ENCODE measurements at regions not wholly inside any gene's neighbourhood (a gene's known extent, or its start where the extent isn't known, plus 50 kb on each side); places are given as distances from the start of the nearest gene placed in this dataset.
A peak's percentile ranks its signal among the peaks of the same experiment; 100 is the strongest.
"Not testable (repeated sequence)": the region's sequence is repeated elsewhere in the genome, so short reads cannot be mapped to it uniquely, and the experiment has no call there.

DNA sequence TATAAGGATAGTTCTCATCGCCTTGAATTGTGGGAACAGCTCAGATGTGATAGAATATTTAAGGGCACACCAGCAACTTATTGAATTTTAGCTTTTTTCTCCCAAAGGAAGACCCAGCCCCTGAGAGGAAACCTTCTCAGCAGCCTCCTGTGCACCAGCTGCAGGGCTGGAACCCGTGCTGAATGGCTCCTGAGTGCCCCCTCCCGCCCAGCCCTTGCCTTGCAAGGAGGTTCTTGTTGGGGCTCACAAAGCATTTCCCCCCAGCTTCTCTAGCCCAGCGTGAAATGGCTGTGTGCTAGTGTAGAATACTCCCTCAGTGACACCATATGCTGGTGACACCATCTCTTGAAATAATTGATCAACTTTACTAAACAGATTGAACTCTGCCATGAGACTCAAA is 1227.4 kb downstream of the TMEM121 start:
- H3K27ac Mint-ChIP-seq; ATAC-seq (ENCODE audit: low read depth); H3K27me3 Mint-ChIP-seq; CTCF ChIA-PET; H3K36me3 Mint-ChIP-seq (ENCODE audit: low read depth); H3K4me3 Mint-ChIP-seq; H3K4me1 Mint-ChIP-seq; intact Hi-C loops (cut with micrococcal nuclease); POLR2A ChIA-PET; DNase-seq; H3K9me3 Mint-ChIP-seq: not testable (repeated sequence)

DNA sequence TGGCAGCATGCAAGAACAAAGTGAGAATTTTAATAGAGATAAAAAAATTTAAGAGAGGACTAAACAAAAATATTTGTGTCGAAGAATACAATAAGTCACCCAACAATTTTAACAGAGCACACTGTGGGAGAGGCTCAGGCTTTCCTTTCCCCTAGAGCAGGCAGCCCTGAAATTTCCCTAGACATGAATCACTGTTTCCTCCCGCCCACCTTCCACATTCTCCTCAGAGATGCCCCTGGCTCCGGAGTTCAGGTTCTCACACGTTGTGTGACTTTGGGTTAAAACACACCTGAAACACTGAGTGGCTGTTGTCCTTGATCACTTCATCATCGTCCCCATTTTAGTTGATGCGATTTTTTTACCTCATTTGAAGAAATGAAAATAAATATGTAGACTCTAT is 1231.1 kb downstream of the TMEM121 start:
- intact Hi-C loops (cut with micrococcal nuclease); ATAC-seq (ENCODE audit: low read depth); H3K9me3 Mint-ChIP-seq; H3K4me1 Mint-ChIP-seq; DNase-seq; CTCF ChIA-PET; H3K27ac Mint-ChIP-seq; H3K36me3 Mint-ChIP-seq (ENCODE audit: low read depth); H3K27me3 Mint-ChIP-seq; POLR2A ChIA-PET; H3K4me3 Mint-ChIP-seq: not testable (repeated sequence)

- POLR2A ChIA-PET; H3K9me3 Mint-ChIP-seq; DNase-seq; H3K36me3 Mint-ChIP-seq (ENCODE audit: low read depth); intact Hi-C loops (cut with micrococcal nuclease); H3K27me3 Mint-ChIP-seq; H3K4me3 Mint-ChIP-seq; CTCF ChIA-PET; H3K27ac Mint-ChIP-seq: not testable (repeated sequence)
- H3K4me1 Mint-ChIP-seq = peaks cover 21% of the 10 kb centered on the region
- peak; percentile 83 for ATAC-seq (ENCODE audit: low read depth)
Measured at GRCh38 chr14:106761886-106762816, 1235.8 kb downstream of the TMEM121 start.

DNA sequence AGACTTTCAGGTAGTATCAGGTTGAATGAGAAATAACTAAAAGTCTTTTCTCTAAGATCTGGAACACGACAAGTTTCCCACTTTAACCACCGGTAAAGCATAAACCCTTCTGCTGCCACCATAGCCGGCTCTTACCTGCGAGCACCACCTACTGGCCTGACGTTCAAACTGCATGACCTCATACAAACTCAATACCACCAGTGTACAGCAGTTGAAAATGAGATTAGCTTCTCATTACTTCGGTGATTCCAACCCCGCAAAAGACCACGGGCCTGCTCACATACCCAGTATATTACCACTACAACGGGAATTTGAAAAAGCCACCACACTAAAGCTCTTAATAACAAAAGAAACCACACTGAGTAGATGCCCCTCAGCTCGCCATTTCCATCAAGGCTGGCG is 1238.6 kb downstream of the TMEM121 start:
- H3K27me3 Mint-ChIP-seq; H3K9me3 Mint-ChIP-seq; intact Hi-C loops (cut with micrococcal nuclease); POLR2A ChIA-PET; H3K27ac Mint-ChIP-seq; H3K36me3 Mint-ChIP-seq (ENCODE audit: low read depth); DNase-seq; H3K4me3 Mint-ChIP-seq: not testable (repeated sequence)
- CTCF ChIA-PET = interaction anchor here (1.5 to 1.6 kb wide), 2 partner anchors 53 to 102 kb away, joined by 3 to 6 read pairs; no protein-coding TSS in a partner anchor
- H3K4me1 Mint-ChIP-seq = peaks cover 32% of the 10 kb centered on the region
- peak; percentile 56 for ATAC-seq (ENCODE audit: low read depth)

DNA sequence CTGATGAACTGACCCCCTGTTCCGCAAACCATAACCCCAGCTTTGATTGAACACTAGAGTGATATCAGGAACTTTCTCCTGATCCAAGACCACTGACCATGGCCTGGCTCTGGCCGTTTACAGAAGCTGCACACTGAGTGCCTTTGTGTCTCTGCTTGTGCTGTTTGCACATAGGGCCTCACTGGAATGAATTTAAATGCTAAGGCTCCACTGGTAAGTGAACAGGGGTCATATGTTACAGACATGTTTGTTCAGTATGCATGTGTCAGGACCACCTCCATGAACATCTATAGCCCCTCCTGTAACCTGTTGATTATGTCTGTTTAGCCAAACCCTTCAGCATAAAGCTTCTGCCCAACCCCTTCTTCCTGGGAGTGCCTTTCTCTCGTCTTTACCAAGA is 1239.8 kb downstream of the TMEM121 start:
- ATAC-seq (ENCODE audit: low read depth) (no peak), DNase-seq (no peak)
- H3K27ac Mint-ChIP-seq = no peak overlapping the region
- H3K4me3 Mint-ChIP-seq = no peak overlapping the region
- H3K36me3 Mint-ChIP-seq (ENCODE audit: low read depth) = no peaks in the 10 kb centered on the region
- peaks cover 4% of the 10 kb centered on the region for H3K27me3 Mint-ChIP-seq
- H3K4me1 Mint-ChIP-seq = peaks cover 33% of the 10 kb centered on the region
- intact Hi-C loops (cut with micrococcal nuclease) = no loop called here
- ChIA-PET CTCF (interaction anchor here (1.0 to 1.3 kb wide), 2 partner anchors 10 to 78 kb away, joined by 3 to 4 read pairs; no protein-coding TSS in a partner anchor), POLR2A (no interaction called here)
- H3K9me3 Mint-ChIP-seq = no peaks in the 10 kb centered on the region
- TF ChIP-seq, protein P1, sequence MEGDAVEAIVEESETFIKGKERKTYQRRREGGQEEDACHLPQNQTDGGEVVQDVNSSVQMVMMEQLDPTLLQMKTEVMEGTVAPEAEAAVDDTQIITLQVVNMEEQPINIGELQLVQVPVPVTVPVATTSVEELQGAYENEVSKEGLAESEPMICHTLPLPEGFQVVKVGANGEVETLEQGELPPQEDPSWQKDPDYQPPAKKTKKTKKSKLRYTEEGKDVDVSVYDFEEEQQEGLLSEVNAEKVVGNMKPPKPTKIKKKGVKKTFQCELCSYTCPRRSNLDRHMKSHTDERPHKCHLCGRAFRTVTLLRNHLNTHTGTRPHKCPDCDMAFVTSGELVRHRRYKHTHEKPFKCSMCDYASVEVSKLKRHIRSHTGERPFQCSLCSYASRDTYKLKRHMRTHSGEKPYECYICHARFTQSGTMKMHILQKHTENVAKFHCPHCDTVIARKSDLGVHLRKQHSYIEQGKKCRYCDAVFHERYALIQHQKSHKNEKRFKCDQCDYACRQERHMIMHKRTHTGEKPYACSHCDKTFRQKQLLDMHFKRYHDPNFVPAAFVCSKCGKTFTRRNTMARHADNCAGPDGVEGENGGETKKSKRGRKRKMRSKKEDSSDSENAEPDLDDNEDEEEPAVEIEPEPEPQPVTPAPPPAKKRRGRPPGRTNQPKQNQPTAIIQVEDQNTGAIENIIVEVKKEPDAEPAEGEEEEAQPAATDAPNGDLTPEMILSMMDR (IDR thresholded peaks at IDR 0.05) = no peak

- H3K36me3 Mint-ChIP-seq (ENCODE audit: low read depth); H3K4me3 Mint-ChIP-seq; H3K27ac Mint-ChIP-seq; DNase-seq; POLR2A ChIA-PET; ATAC-seq (ENCODE audit: low read depth); H3K27me3 Mint-ChIP-seq; H3K9me3 Mint-ChIP-seq; intact Hi-C loops (cut with micrococcal nuclease): not testable (repeated sequence)
- peaks cover 33% of the 10 kb centered on the region for H3K4me1 Mint-ChIP-seq
- CTCF ChIA-PET = interaction anchor here (1.0 to 1.3 kb wide), 2 partner anchors 10 to 78 kb away, joined by 3 to 4 read pairs; no protein-coding TSS in a partner anchor
Measured at GRCh38 chr14:106766551-106767277, 1240.3 kb downstream of the TMEM121 start.

DNA sequence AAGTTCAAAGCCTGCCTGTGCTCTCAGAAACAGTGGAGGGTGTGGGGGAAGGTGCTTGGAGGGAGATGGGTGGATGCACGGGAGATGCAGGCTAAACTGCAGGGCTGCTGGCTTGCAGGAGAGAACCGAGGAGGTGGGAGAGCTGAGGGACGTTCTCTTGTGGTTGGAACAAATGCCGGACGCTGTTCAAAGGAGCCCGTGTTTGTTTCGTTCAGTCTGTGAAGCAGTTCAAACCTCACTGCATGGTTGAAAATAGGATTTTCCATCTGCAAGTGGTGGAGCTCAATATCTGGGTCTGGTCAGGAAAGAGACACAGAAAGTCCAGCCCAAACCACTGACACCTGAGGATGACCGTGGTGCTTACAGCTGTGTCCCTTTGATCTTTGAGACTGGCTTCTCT is 1241.8 kb downstream of the TMEM121 start:
- CTCF ChIA-PET, H3K27ac Mint-ChIP-seq: not testable (repeated sequence)
- H3K4me1 Mint-ChIP-seq = peaks cover 29% of the 10 kb centered on the region

GRCh38 chr14:106768972-106769700 is 1242.8 kb downstream of the TMEM121 start:
- H3K9me3 Mint-ChIP-seq; DNase-seq; H3K27me3 Mint-ChIP-seq; intact Hi-C loops (cut with micrococcal nuclease); CTCF ChIA-PET; H3K27ac Mint-ChIP-seq; POLR2A ChIA-PET; H3K4me3 Mint-ChIP-seq; H3K36me3 Mint-ChIP-seq (ENCODE audit: low read depth); ATAC-seq (ENCODE audit: low read depth): not testable (repeated sequence)
- peaks cover 27% of the 10 kb centered on the region for H3K4me1 Mint-ChIP-seq

More for the DNA sequence above, 1241.8 kb downstream of the TMEM121 start:
- H3K27me3 Mint-ChIP-seq; H3K9me3 Mint-ChIP-seq; DNase-seq; ATAC-seq (ENCODE audit: low read depth); H3K4me3 Mint-ChIP-seq; POLR2A ChIA-PET; intact Hi-C loops (cut with micrococcal nuclease); H3K36me3 Mint-ChIP-seq (ENCODE audit: low read depth): not testable (repeated sequence)

- H3K27ac Mint-ChIP-seq; H3K4me3 Mint-ChIP-seq; DNase-seq; H3K27me3 Mint-ChIP-seq; H3K36me3 Mint-ChIP-seq (ENCODE audit: low read depth); ATAC-seq (ENCODE audit: low read depth); POLR2A ChIA-PET; CTCF ChIA-PET; H3K9me3 Mint-ChIP-seq; intact Hi-C loops (cut with micrococcal nuclease): not testable (repeated sequence)
- peaks cover 25% of the 10 kb centered on the region for H3K4me1 Mint-ChIP-seq
Measured at GRCh38 chr14:106770158-106770672, 1243.8 kb downstream of the TMEM121 start.

DNA sequence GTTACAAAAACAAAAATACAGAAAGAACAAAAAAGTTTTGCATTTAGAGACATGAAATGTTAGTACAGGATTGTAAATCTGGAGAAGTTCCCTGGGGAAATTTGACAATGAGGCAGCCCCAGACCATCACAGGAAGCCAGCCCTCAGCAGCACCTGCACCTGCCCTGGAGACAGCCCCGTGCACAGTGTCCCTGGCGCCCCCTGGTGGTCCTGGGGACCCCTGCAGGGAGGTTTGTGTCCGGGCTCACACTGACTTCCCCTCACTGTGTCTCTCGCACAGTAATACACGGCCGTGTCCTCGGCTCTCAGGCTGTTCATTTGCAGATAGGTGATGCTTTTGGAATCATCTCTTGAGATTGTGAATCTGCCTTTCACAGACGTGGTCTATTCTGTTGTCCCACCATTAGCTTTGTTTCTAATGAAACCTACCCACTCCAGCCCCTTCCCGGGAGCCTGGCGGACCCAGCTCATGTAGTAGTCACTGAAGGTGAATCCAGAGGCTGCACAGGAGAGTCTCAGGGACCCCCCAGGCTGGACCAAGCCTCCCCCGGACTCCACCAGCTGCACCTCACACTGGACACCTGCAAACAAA is 1248.6 kb downstream of the TMEM121 start:
- DNase-seq = peak; percentile 54
- intact Hi-C loops (cut with micrococcal nuclease); POLR2A ChIA-PET; CTCF ChIA-PET; H3K4me3 Mint-ChIP-seq; H3K27me3 Mint-ChIP-seq; H3K4me1 Mint-ChIP-seq; H3K36me3 Mint-ChIP-seq (ENCODE audit: low read depth); H3K27ac Mint-ChIP-seq; H3K9me3 Mint-ChIP-seq: not testable (repeated sequence)
- ATAC-seq (ENCODE audit: low read depth) = peak; percentile 28
